ENCODE measurements at regions not wholly inside any gene's neighbourhood (a gene's known extent, or its start where the extent isn't known, plus 50 kb on each side); places are given as distances from the start of the nearest gene placed in this dataset.

GRCh38 chr13:70817576-70817975 is 709.3 kb upstream of the KLHL1 start:
- H3K4me1 ChIP-seq (ENCODE audit: insufficient read depth, low read length): no peaks in the 10 kb centered on the region
- no peak overlapping the region for H4K8ac ChIP-seq (replicated peaks; ENCODE audit: insufficient read length, low read depth, low read length)
- Mint-ChIP-seq H3K9me3 (no peaks in the 10 kb centered on the region; a peak in 1 of 5 replicates), H3K4me1 (peaks cover 0 to 8% of the 10 kb centered on the region in 2 experiments; a peak in 2 of 4 replicates), H3K4me3 (no peak overlapping the region), H3K36me3 (ENCODE audit: insufficient read depth in 1 of 3, low read depth in 3 of 3) (peaks cover 0 to 4% (median 3%) of the 10 kb centered on the region in 3 experiments; a peak in 2 of 7 replicates), H3K27me3 (ENCODE audit: low read depth) (no peaks in the 10 kb centered on the region; the same call in 1 of the 2 replicates), H3K27ac (no peak overlapping the region)
- no CpG with 5 or more reads among the region's 2 CpGs for WGBS (ENCODE audit: extremely low coverage, insufficient read length, low lambda C conversion rate)
- no peak overlapping the region for H2AK5ac ChIP-seq (ENCODE audit: insufficient read length, low read length)
- H2AFZ ChIP-seq (ENCODE audit: low read length): no peak overlapping the region
- H3K27ac ChIP-seq (ENCODE audit: insufficient read length, low read depth, low read length): no peak overlapping the region
- no peak overlapping the region for H2BK15ac ChIP-seq (ENCODE audit: low read depth, low read length)
- no peak overlapping the region for H3K4me2 ChIP-seq (ENCODE audit: insufficient read depth, insufficient read length, low read length)
- DNase-seq: no peak
- no peak overlapping the region for H3K18ac ChIP-seq (ENCODE audit: insufficient read length, low read depth, low read length)
- TF ChIP-seq, protein P1, sequence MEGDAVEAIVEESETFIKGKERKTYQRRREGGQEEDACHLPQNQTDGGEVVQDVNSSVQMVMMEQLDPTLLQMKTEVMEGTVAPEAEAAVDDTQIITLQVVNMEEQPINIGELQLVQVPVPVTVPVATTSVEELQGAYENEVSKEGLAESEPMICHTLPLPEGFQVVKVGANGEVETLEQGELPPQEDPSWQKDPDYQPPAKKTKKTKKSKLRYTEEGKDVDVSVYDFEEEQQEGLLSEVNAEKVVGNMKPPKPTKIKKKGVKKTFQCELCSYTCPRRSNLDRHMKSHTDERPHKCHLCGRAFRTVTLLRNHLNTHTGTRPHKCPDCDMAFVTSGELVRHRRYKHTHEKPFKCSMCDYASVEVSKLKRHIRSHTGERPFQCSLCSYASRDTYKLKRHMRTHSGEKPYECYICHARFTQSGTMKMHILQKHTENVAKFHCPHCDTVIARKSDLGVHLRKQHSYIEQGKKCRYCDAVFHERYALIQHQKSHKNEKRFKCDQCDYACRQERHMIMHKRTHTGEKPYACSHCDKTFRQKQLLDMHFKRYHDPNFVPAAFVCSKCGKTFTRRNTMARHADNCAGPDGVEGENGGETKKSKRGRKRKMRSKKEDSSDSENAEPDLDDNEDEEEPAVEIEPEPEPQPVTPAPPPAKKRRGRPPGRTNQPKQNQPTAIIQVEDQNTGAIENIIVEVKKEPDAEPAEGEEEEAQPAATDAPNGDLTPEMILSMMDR (conservative IDR thresholded peaks at IDR 0.05): no peak
- no peaks in the 10 kb centered on the region for H3K27me3 ChIP-seq (ENCODE audit: insufficient read depth, low read length)
- H4K20me1 ChIP-seq (ENCODE audit: control insufficient read depth, insufficient read depth, insufficient read length): no peaks in the 10 kb centered on the region
- H3K9me3 ChIP-seq (ENCODE audit: control insufficient read depth, low read depth, low read length): no peaks in the 10 kb centered on the region
- no peak overlapping the region for H3K56ac ChIP-seq (ENCODE audit: insufficient read length, low read depth, low read length)
- no peak overlapping the region for H3K9ac ChIP-seq (ENCODE audit: extremely low read depth, insufficient read length, low read length)
- no peak overlapping the region for H3K23ac ChIP-seq (ENCODE audit: insufficient read length, low read depth, low read length)
- H4K5ac ChIP-seq (ENCODE audit: insufficient read length, low read depth, low read length): no peak overlapping the region
- H3T11ph ChIP-seq (ENCODE audit: low read length): no peak overlapping the region
- H2BK5ac ChIP-seq (ENCODE audit: insufficient read length, low read length): no peak overlapping the region
- no peak overlapping the region for H2BK12ac ChIP-seq (ENCODE audit: insufficient read length, low read depth, low read length)
- no peaks in the 10 kb centered on the region for H3K79me1 ChIP-seq (ENCODE audit: insufficient read depth, low read depth, low read length, poor library complexity, severe bottlenecking)
- no peak overlapping the region for H4K91ac ChIP-seq (ENCODE audit: insufficient read length, low read depth, low read length)
- H3K4ac ChIP-seq (ENCODE audit: low read depth, low read length): no peak overlapping the region
- no peak overlapping the region for H3K14ac ChIP-seq (ENCODE audit: insufficient read depth, low read length)
- no peak overlapping the region for H2BK20ac ChIP-seq (ENCODE audit: low read depth, low read length, poor library complexity, severe bottlenecking)
- H3K23me2 ChIP-seq (ENCODE audit: insufficient read length, low read depth, low read length, poor library complexity, severe bottlenecking): no peaks in the 10 kb centered on the region
- H2BK120ac ChIP-seq (ENCODE audit: low read depth, low read length, poor library complexity, severe bottlenecking): no peak overlapping the region
- no peaks in the 10 kb centered on the region for H3K79me2 ChIP-seq (ENCODE audit: insufficient read depth, low read length)
